Breast epithelium (tissue), 4 donors: ENCODE measurements at regions not wholly inside any gene's neighbourhood (a gene's known extent, or its start where the extent isn't known, plus 50 kb on each side); places are given as distances from the start of the nearest gene placed in this dataset.
"Not testable (repeated sequence)": the region's sequence is repeated elsewhere in the genome, so short reads cannot be mapped to it uniquely, and the experiment has no call there.

Experiments
- DNase-seq, 2 donors: peaks; one replicate each; pipeline ENCODE4 v3.0.0-alpha.2; 2019; ENCODE audit warnings: low spot score in 2 of 2
- H3K27ac ChIP-seq, 2 donors: fragments of 200-600 bp; sonication (generic) in 1 of 2; one replicate each; pipeline ENCODE4 v1.5.1; 2016 to 2019; ENCODE audit warnings: mild to moderate bottlenecking in 1 of 2
- H3K27me3 ChIP-seq, 2 donors: fragments of 200-600 bp; sonication (generic) in 1 of 2; one replicate each; pipeline versions ENCODE4 v1.5.1 to v1.6.0; 2017 to 2019; ENCODE audit warnings: control low read depth in 1 of 2, mild to moderate bottlenecking in 1 of 2
- H3K36me3 ChIP-seq: fragments of 200-600 bp; one replicate; pipeline ENCODE4 v1.5.1; 2019
- H3K4me1 ChIP-seq, 2 donors: fragments of 200-600 bp; sonication (generic); one replicate each; pipeline ENCODE4 v1.5.1; 2016 to 2019; ENCODE audit warnings: control low read depth in 1 of 2
- H3K4me3 ChIP-seq, 3 donors: fragments of 200-600 bp; sonication (generic); 1 replicate in 2 of 3; 2 replicates in 1 of 3; pipeline ENCODE4 v1.5.1; 2016 to 2019; ENCODE audit warnings: mild to moderate bottlenecking in 3 of 3, moderate library complexity in 2 of 3
- H3K9me3 ChIP-seq, 2 donors: fragments of 200-600 bp; sonication (generic) in 1 of 2; one replicate each; pipeline ENCODE4 v1.5.1; 2016 to 2019; ENCODE audit warnings: control low read depth in 1 of 2
- POLR2A ChIP-seq: fragments of 450-650 bp; IDR thresholded peaks from one replicate; pipeline ENCODE4 v1.6.1; 2016; ENCODE audit warnings: antibody characterized with exemption, mild to moderate bottlenecking, moderate library complexity
- POLR2AphosphoS5 ChIP-seq, 3 donors: sonication (generic); formaldehyde crosslinking; IDR thresholded peaks; one replicate each; pipeline ENCODE4 v1.6.1; 2017; ENCODE audit warnings: antibody characterized with exemption in 3 of 3
- intact Hi-C: fragments of 100-400 bp; cut with DNase I; formaldehyde crosslinking; loops from one replicate; pipeline ENCODE4 v1.15.1; 2023; ENCODE audit warnings: low total_unique reads
- TF ChIP-seq, protein P1 (sequence below), 3 donors: fragments of 450-650 bp; IDR thresholded peaks; one replicate each; pipeline ENCODE4 v1.5.1; 2016 to 2017; ENCODE audit warnings: antibody characterized with exemption in 3 of 3, mild to moderate bottlenecking in 3 of 3, moderate library complexity in 3 of 3

DNA sequence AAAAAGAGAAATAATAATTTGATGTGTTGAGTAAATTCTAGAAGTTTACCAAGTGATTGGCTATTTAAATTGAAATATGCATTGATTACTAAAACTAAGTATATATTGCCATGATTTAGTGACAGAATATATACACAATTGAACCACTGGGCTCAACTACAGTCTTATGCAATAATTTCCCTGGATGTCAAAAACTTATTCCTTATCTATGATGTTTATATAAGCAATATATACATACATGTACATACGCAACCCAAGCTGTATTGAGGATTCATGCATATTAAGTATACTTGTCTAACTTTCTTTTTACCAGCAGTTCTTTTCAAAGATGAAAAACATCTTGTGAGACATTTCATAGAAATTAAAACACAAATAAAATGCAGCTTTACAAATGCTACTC lies 165.8 kb downstream of the ZIC4 start:
- Histone ChIP-seq H3K27me3 (no peaks in the 10 kb centered on the region), H3K4me1 (no peaks in the 10 kb centered on the region), H3K27ac (no peak overlapping the region), H3K9me3 (no peaks in the 10 kb centered on the region), H3K36me3 (no peaks in the 10 kb centered on the region), H3K4me3 (no peak overlapping the region)
- DNase-seq, result no peak
- intact Hi-C loops, result no loop called here
- TF ChIP-seq POLR2A (no peak), POLR2AphosphoS5 (IDR thresholded peaks at IDR 0.05) (no peak)
- TF ChIP-seq, protein P1, sequence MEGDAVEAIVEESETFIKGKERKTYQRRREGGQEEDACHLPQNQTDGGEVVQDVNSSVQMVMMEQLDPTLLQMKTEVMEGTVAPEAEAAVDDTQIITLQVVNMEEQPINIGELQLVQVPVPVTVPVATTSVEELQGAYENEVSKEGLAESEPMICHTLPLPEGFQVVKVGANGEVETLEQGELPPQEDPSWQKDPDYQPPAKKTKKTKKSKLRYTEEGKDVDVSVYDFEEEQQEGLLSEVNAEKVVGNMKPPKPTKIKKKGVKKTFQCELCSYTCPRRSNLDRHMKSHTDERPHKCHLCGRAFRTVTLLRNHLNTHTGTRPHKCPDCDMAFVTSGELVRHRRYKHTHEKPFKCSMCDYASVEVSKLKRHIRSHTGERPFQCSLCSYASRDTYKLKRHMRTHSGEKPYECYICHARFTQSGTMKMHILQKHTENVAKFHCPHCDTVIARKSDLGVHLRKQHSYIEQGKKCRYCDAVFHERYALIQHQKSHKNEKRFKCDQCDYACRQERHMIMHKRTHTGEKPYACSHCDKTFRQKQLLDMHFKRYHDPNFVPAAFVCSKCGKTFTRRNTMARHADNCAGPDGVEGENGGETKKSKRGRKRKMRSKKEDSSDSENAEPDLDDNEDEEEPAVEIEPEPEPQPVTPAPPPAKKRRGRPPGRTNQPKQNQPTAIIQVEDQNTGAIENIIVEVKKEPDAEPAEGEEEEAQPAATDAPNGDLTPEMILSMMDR (IDR thresholded peaks at IDR 0.05), result no peak

DNA sequence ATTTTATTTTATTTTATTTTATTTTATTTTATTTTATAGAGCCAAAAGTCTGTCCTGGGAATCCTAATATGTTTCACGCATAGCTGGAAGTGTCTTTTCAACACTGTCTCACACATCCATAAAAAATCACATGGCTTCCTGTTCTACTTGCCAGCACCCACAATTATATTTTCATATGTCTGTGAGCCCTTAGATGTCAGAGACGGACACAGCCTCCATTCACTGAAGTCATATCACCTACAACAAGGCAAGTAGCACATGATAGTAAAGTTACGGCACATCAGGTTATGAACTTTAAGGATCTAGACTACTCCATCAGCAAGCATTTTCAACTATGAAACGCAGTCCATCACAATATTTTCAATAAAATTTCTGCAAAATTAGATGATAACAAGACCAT lies 168.4 kb downstream of the ZIC4 start:
- intact Hi-C loops, result no loop called here
- no peak for TF ChIP-seq POLR2A
- no peak for TF ChIP-seq POLR2AphosphoS5 (IDR thresholded peaks at IDR 0.05)
- TF ChIP-seq, protein P1 (IDR thresholded peaks at IDR 0.05), result no peak
- H3K27ac ChIP-seq, result no peak overlapping the region
- H3K27me3 ChIP-seq, result no peaks in the 10 kb centered on the region
- DNase-seq, result no peak
- H3K4me3 ChIP-seq, result no peak overlapping the region
- no peaks in the 10 kb centered on the region for H3K36me3 ChIP-seq
- H3K4me1 ChIP-seq, result no peaks in the 10 kb centered on the region
- no peaks in the 10 kb centered on the region for H3K9me3 ChIP-seq

DNA sequence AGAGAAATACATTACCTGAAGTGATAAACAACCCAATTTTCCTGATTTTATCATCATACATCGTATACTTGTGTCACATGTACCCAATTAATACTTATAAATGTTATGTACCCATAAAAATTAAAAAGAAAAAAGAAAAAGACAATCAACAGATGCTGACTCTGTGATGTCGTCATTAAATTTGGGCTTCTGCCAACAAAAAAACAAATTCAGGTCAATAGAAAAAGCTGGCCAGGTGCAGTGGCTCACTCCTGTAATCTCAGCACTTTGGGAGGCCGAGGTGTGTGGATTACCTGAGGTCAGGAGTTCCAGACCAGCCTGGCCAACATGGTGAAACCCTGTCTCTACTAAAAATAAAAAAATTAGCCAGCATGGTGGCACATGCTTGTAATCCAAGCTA lies 174.4 kb downstream of the ZIC4 start:
- H3K9me3 ChIP-seq, intact Hi-C loops, H3K4me1 ChIP-seq, DNase-seq, H3K27me3 ChIP-seq, H3K27ac ChIP-seq, H3K36me3 ChIP-seq, H3K4me3 ChIP-seq: not testable (repeated sequence)

DNA sequence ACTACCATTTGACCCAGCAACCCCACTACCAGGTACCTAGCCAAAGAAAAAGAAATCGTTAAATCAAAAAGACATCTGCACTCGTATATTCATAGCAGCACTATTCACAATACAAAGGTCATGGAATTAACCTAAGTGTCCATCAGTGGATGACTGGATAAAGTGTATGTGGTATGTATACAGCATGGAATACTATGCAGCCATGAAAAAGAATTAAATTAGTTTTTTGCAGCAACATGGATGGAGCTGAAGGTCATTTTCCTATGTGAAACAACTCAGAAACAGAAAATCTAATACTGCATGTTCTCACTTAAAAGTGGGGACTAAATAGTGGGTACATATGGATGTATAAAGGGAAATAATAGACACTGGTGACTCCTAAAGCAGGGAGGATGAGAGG lies 175.2 kb downstream of the ZIC4 start:
- no peaks in the 10 kb centered on the region for H3K9me3 ChIP-seq
- no peak for DNase-seq
- intact Hi-C loops, result no loop called here
- TF ChIP-seq, protein P1 (IDR thresholded peaks at IDR 0.05), result no peak
- TF ChIP-seq POLR2AphosphoS5 (IDR thresholded peaks at IDR 0.05) (no peak), POLR2A (no peak)
- no peak overlapping the region for H3K27ac ChIP-seq
- H3K4me3 ChIP-seq, result no peak overlapping the region
- H3K36me3 ChIP-seq, result no peaks in the 10 kb centered on the region
- H3K4me1 ChIP-seq, result no peaks in the 10 kb centered on the region
- no peaks in the 10 kb centered on the region for H3K27me3 ChIP-seq

DNA sequence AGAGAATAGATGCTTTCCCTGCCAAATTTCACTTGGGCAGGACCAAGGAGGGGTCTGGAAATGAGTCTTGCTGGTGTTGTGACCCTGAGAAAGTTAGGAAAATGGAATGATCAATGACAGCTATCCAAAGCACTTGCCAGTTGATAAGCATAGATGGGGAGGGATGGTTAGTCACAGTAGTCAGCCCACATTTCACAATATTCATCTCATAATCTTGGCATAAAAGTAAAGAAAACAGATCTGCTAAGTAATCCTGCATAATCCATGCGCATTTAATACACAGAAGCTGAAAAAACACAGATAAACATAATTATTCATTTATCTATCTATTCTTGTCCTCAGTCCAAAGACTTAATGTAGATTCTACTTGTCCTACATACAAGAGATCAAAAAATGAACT lies 184.1 kb downstream of the ZIC4 start:
- Histone ChIP-seq H3K27ac (no peak overlapping the region), H3K9me3 (no peaks in the 10 kb centered on the region), H3K4me1 (no peaks in the 10 kb centered on the region), H3K4me3 (no peak overlapping the region), H3K27me3 (no peaks in the 10 kb centered on the region), H3K36me3 (no peaks in the 10 kb centered on the region)
- TF ChIP-seq POLR2AphosphoS5 (IDR thresholded peaks at IDR 0.05) (no peak), POLR2A (no peak)
- TF ChIP-seq, protein P1 (IDR thresholded peaks at IDR 0.05), result no peak
- DNase-seq, result no peak
- intact Hi-C loops, result no loop called here

DNA sequence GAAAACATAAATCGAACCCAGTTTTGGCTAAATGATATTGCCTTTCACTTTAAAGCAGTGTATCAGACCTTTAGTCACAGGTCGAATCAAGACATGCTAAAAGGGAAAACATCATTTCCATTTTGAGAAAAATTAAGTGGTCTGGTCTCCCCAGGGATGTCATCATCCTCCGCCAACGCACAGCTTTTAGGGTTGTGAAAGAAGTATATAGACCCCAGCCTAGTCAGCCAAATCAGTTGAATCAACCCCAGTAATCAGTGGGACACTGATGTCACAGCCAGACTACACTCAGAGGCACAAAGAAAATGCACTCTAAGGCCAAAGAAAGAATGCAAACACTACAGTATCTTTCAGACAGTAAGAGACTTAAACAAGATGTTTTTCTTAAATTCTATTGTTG lies 187.4 kb downstream of the ZIC4 start:
- no peak for DNase-seq
- no peak overlapping the region for H3K4me3 ChIP-seq
- no peak overlapping the region for H3K27ac ChIP-seq
- intact Hi-C loops, result no loop called here
- no peaks in the 10 kb centered on the region for H3K4me1 ChIP-seq
- H3K36me3 ChIP-seq, result no peaks in the 10 kb centered on the region
- TF ChIP-seq POLR2A (no peak), POLR2AphosphoS5 (IDR thresholded peaks at IDR 0.05) (no peak)
- TF ChIP-seq, protein P1 (IDR thresholded peaks at IDR 0.05), result no peak
- no peaks in the 10 kb centered on the region for H3K27me3 ChIP-seq
- H3K9me3 ChIP-seq, result no peaks in the 10 kb centered on the region
